ENCODE measurements at regions not wholly inside any gene's neighbourhood (a gene's known extent, or its start where the extent isn't known, plus 50 kb on each side); places are given as distances from the start of the nearest gene placed in this dataset.

DNA sequence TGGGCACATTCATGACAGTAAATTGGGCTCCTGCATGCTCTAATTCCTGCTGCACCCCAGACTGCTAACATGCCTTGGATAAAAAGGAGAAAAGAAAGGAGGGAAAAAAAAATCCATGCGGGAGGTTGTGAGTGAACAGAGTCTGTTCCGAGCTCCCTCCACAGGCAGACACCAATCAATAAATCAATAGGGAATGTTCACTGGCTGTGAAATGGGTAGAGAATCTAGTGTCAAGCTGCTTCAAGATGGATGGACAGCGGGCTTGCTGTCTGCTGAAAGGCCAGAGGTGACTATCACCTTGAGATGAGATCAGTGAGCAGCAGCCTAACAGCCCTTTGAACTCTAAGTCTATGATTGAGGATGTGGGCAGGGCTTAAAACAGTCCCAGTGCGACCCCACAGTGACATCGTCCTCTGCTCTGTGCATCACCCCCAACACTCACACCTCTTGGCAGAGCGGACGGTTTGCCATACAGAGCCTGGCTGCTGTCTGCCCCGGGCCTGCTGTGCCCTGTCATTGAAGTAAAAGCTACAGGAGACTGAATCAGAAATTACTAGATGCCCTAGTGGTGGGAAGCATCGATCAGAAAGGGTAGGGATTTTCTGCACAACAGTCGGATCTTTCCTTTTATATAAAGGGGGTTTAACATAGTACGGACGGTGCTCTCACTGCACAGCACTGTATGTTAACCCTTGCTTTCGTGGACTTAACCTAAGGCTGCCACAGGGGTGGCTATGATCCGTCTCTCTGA is 247.9 kb upstream of the ONECUT1 start:
- Histone ChIP-seq H3F3A (ENCODE audit: insufficient read depth, low read length) (no peaks in the 10 kb centered on the region), H3K9ac (ENCODE audit: low read length) (no peak overlapping the region), H3K27ac (ENCODE audit: low read length) (no peak overlapping the region), H4K20me1 (ENCODE audit: insufficient read depth, low read length) (no peaks in the 10 kb centered on the region), H3K4me2 (ENCODE audit: low read depth, low read length) (no peak overlapping the region), H3K79me2 (ENCODE audit: low read length) (no peaks in the 10 kb centered on the region), H3K27me3 (replicated peaks; ENCODE audit: insufficient read depth, low read length) (no peaks in the 10 kb centered on the region), H3K9me3 (replicated peaks; ENCODE audit: insufficient read depth, low read length) (no peaks in the 10 kb centered on the region), H3K4me1 (ENCODE audit: low read length) (no peaks in the 10 kb centered on the region), H3K9me2 (replicated peaks; ENCODE audit: insufficient read depth, low read length) (no peaks in the 10 kb centered on the region), H3K4me3 (ENCODE audit: low read length) (no peak overlapping the region), H2AFZ (ENCODE audit: low read length) (no peak overlapping the region), H3K36me3 (replicated peaks; ENCODE audit: insufficient read depth, low read length) (no peaks in the 10 kb centered on the region)
- no peak for TF ChIP-seq EZH2phosphoT487 (IDR thresholded peaks at IDR 0.05; ENCODE audit: low read length)
- TF ChIP-seq EZH2 (optimal IDR thresholded peaks at IDR 0.05; ENCODE audit: low read depth, low read length): no peak
- TF ChIP-seq, protein P1, sequence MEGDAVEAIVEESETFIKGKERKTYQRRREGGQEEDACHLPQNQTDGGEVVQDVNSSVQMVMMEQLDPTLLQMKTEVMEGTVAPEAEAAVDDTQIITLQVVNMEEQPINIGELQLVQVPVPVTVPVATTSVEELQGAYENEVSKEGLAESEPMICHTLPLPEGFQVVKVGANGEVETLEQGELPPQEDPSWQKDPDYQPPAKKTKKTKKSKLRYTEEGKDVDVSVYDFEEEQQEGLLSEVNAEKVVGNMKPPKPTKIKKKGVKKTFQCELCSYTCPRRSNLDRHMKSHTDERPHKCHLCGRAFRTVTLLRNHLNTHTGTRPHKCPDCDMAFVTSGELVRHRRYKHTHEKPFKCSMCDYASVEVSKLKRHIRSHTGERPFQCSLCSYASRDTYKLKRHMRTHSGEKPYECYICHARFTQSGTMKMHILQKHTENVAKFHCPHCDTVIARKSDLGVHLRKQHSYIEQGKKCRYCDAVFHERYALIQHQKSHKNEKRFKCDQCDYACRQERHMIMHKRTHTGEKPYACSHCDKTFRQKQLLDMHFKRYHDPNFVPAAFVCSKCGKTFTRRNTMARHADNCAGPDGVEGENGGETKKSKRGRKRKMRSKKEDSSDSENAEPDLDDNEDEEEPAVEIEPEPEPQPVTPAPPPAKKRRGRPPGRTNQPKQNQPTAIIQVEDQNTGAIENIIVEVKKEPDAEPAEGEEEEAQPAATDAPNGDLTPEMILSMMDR (IDR thresholded peaks at IDR 0.05; ENCODE audit: low read length): no peak
- no peak for DNase-seq

DNA sequence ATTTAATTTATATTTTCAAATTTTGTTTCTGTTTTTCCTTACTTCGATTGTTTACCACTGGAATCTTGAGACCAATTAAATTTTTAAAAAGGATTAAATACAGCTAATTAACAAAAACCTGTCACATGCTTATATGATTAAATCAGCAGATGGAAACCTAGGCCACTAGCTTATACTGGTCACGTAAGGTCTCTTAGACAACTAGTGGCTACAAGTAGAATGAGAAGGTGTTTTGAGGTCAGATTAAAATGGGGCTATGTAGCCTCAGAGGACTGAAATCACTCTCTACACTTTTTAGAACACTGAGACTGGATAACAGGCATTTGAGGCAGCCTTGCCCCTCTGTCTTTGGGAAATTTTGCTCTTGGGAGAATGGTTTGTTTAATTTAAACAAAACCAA is 246.5 kb upstream of the ONECUT1 start:
- Histone ChIP-seq H3K9me2 (replicated peaks; ENCODE audit: insufficient read depth, low read length) (no peaks in the 10 kb centered on the region), H3K9me3 (replicated peaks; ENCODE audit: insufficient read depth, low read length) (no peaks in the 10 kb centered on the region), H3K9ac (ENCODE audit: low read length) (no peak overlapping the region), H3K27me3 (replicated peaks; ENCODE audit: insufficient read depth, low read length) (no peaks in the 10 kb centered on the region), H3K4me1 (ENCODE audit: low read length) (no peaks in the 10 kb centered on the region), H3F3A (ENCODE audit: insufficient read depth, low read length) (no peaks in the 10 kb centered on the region), H3K36me3 (replicated peaks; ENCODE audit: insufficient read depth, low read length) (no peaks in the 10 kb centered on the region), H3K27ac (ENCODE audit: low read length) (no peak overlapping the region), H3K4me2 (ENCODE audit: low read depth, low read length) (no peak overlapping the region), H4K20me1 (ENCODE audit: insufficient read depth, low read length) (no peaks in the 10 kb centered on the region), H3K4me3 (ENCODE audit: low read length) (no peak overlapping the region), H3K79me2 (ENCODE audit: low read length) (no peaks in the 10 kb centered on the region), H2AFZ (ENCODE audit: low read length) (no peak overlapping the region)
- DNase-seq: no peak
- no peak for TF ChIP-seq EZH2 (optimal IDR thresholded peaks at IDR 0.05; ENCODE audit: low read depth, low read length)
- TF ChIP-seq, protein P1 (IDR thresholded peaks at IDR 0.05; ENCODE audit: low read length): no peak
- no peak for TF ChIP-seq EZH2phosphoT487 (IDR thresholded peaks at IDR 0.05; ENCODE audit: low read length)

DNA sequence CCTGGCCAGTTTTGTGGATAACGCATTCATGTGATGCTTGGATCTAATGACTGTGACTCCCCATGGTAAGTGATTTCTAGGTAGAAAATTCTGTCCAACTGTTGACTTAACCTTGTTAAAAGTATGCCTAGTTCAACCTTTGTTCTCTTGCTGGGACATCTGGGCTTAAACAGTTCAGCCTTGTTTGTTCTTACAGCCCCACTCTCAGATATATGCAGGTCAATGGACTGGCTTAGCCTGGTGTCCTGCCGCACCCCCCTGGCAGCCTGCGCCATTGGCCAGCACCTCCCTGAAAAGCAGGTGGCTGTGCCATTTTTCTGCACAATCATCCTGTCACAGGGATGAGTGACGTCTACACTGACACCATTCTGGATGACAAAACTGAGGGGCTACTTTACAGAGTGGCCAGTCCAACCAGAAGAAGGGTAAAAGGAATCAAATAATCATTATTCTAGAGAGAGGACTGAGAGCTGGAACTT is 244.7 kb upstream of the ONECUT1 start:
- Histone ChIP-seq H3K27ac (ENCODE audit: low read length) (no peak overlapping the region), H3K36me3 (replicated peaks; ENCODE audit: insufficient read depth, low read length) (no peaks in the 10 kb centered on the region), H4K20me1 (ENCODE audit: insufficient read depth, low read length) (no peaks in the 10 kb centered on the region), H3K27me3 (replicated peaks; ENCODE audit: insufficient read depth, low read length) (no peaks in the 10 kb centered on the region), H3K4me1 (ENCODE audit: low read length) (no peaks in the 10 kb centered on the region), H3K4me3 (ENCODE audit: low read length) (no peak overlapping the region), H3K79me2 (ENCODE audit: low read length) (no peaks in the 10 kb centered on the region), H3F3A (ENCODE audit: insufficient read depth, low read length) (no peaks in the 10 kb centered on the region), H3K9ac (ENCODE audit: low read length) (no peak overlapping the region), H2AFZ (ENCODE audit: low read length) (no peak overlapping the region), H3K4me2 (ENCODE audit: low read depth, low read length) (no peak overlapping the region), H3K9me2 (replicated peaks; ENCODE audit: insufficient read depth, low read length) (no peaks in the 10 kb centered on the region), H3K9me3 (replicated peaks; ENCODE audit: insufficient read depth, low read length) (no peaks in the 10 kb centered on the region)
- TF ChIP-seq EZH2 (optimal IDR thresholded peaks at IDR 0.05; ENCODE audit: low read depth, low read length) (no peak), EZH2phosphoT487 (IDR thresholded peaks at IDR 0.05; ENCODE audit: low read length) (no peak)
- TF ChIP-seq, protein P1 (IDR thresholded peaks at IDR 0.05; ENCODE audit: low read length): no peak
- no peak for DNase-seq

All from MM.1S (cell line).